Psoas muscle (tissue), 7 donors: ENCODE measurements at regions not wholly inside any gene's neighbourhood (a gene's known extent, or its start where the extent isn't known, plus 50 kb on each side); places are given as distances from the start of the nearest gene placed in this dataset.
A peak's percentile ranks its signal among the peaks of the same experiment; 100 is the strongest.

Experiments used
- ATAC-seq, 4 donors: fragments of 200-7000 bp; cut with Tn5 transposase; one replicate each; pipeline ENCODE4 v1.9.1; 2020; ENCODE audit warnings: moderate library complexity in 3 of 4, mild to moderate bottlenecking in 2 of 4
- DNase-seq, 2 donors: peaks; one replicate each; pipeline ENCODE4 v3.0.0-alpha.2; 2020
- H3K27ac ChIP-seq: fragments of 200-600 bp; one replicate; pipeline ENCODE4 v1.8.0; 2022
- H3K27me3 ChIP-seq, 3 donors: fragments of 200-600 bp in 1 of 3; one replicate each; pipeline versions ENCODE4 v1.6.1 to v1.8.0; 2013 to 2022; ENCODE audit warnings: low read length in 2 of 3, mild to moderate bottlenecking in 2 of 3, moderate library complexity in 1 of 3; ENCODE audit not compliant: insufficient read depth in 3 of 3
- H3K36me3 ChIP-seq, 2 donors: fragments of 200-600 bp in 1 of 2; one replicate each; pipeline versions ENCODE4 v1.6.1 to v1.8.0; 2013 to 2022; ENCODE audit warnings: low read depth in 1 of 2, mild to moderate bottlenecking in 1 of 2, moderate library complexity in 1 of 2; ENCODE audit not compliant: insufficient read depth in 1 of 2
- H3K4me1 ChIP-seq: fragments of 200-600 bp; one replicate; pipeline ENCODE4 v1.8.0; 2022
- H3K4me3 ChIP-seq: fragments of 200-600 bp; one replicate; pipeline ENCODE4 v1.8.0; 2022; ENCODE audit warnings: mild to moderate bottlenecking
- H3K9me3 ChIP-seq: fragments of 200-600 bp; one replicate; pipeline ENCODE4 v1.8.0; 2022
- WGBS, 3 donors: extraction: QIAGEN DNeasy Blood & Tissue Kit; methylation state at CpG; one replicate each; pipeline versions ENCODE4 v1.1.6 to v1.1.7; 2013; 5-methylcytosine and 5-hydroxymethylcytosine counted together
- intact Hi-C, 2 donors: fragments of 100-400 bp; cut with DNase I; formaldehyde crosslinking; loops; one replicate each; pipeline versions ENCODE4 v1.11.0 to v1.14.2; 2022
- TF ChIP-seq, protein P1 (sequence below): fragments of 200-600 bp; IDR thresholded peaks from one replicate; pipeline ENCODE4 v1.8.0; 2022; ENCODE audit warnings: antibody characterized with exemption
- donor health status: healthy with polysubstance abuse.
- donor health status: DM: no; HTN: no; CAD: no; lungs with moderate emphysema.
- donor health status: Bipolar disorder and iron deficiency.
- donor health status: healthy.
- donor health status: DM: yes; HTN: yes; CAD: no.
- donor health status: DM: no; HTN: no; CAD: no.
- donor health status: DM: yes; HTN: yes; CAD: no.

DNA sequence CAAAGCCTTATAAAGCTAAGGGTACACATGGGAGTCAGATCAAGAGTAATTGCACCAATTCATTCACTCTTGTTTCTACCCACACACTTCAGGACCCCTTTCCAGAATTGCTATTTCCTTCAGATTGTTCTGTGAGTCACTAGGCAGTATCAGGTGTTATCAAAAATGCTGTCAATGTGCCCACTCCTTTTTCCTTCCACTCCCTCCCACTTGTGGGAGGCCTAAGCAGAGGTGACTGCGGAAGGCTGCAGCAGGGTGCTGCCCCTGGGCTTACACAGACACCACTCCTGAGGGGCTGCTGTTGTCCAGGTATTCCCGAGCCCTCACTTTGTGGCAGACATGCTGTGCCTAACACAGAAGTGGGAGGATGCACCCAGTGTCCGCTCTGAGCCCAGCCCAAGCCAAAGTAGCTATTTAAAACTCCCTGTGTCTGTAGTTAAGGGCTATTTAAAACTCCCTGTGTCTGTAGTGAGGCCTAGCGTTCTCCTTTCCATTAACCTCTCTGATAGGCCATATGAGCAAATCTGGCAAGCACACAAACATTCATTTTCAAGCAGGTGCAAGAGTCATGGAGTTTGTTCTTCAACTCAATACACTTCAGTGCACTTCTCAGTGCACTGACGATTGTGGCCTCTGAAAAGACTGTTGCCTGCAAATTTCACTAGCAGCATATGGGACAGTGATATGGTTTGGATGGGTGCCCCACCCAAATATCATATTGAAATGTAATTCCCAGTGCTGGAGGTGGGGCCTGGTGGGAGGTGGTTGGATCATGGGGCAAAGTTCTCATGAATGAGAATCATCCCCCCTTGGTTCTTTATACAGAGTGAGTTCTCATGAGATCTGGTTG is 117.8 kb downstream of the PHLDA1 start:
- DNase-seq (no peak), ATAC-seq (peak; percentile 71 to 96 (median 82))
- Histone ChIP-seq H3K27ac (no peak overlapping the region), H3K9me3 (no peaks in the 10 kb centered on the region), H3K4me3 (no peak overlapping the region), H3K4me1 (peaks cover 20% of the 10 kb centered on the region), H3K36me3 (no peaks in the 10 kb centered on the region), H3K27me3 (no peaks in the 10 kb centered on the region)
- 43 to 48% (median 47%) methylated on average over 5 of the region's 5 CpGs for WGBS, 3 donors
- intact Hi-C loops, result no loop called here
- TF ChIP-seq, protein P1, sequence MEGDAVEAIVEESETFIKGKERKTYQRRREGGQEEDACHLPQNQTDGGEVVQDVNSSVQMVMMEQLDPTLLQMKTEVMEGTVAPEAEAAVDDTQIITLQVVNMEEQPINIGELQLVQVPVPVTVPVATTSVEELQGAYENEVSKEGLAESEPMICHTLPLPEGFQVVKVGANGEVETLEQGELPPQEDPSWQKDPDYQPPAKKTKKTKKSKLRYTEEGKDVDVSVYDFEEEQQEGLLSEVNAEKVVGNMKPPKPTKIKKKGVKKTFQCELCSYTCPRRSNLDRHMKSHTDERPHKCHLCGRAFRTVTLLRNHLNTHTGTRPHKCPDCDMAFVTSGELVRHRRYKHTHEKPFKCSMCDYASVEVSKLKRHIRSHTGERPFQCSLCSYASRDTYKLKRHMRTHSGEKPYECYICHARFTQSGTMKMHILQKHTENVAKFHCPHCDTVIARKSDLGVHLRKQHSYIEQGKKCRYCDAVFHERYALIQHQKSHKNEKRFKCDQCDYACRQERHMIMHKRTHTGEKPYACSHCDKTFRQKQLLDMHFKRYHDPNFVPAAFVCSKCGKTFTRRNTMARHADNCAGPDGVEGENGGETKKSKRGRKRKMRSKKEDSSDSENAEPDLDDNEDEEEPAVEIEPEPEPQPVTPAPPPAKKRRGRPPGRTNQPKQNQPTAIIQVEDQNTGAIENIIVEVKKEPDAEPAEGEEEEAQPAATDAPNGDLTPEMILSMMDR, result no peak

DNA sequence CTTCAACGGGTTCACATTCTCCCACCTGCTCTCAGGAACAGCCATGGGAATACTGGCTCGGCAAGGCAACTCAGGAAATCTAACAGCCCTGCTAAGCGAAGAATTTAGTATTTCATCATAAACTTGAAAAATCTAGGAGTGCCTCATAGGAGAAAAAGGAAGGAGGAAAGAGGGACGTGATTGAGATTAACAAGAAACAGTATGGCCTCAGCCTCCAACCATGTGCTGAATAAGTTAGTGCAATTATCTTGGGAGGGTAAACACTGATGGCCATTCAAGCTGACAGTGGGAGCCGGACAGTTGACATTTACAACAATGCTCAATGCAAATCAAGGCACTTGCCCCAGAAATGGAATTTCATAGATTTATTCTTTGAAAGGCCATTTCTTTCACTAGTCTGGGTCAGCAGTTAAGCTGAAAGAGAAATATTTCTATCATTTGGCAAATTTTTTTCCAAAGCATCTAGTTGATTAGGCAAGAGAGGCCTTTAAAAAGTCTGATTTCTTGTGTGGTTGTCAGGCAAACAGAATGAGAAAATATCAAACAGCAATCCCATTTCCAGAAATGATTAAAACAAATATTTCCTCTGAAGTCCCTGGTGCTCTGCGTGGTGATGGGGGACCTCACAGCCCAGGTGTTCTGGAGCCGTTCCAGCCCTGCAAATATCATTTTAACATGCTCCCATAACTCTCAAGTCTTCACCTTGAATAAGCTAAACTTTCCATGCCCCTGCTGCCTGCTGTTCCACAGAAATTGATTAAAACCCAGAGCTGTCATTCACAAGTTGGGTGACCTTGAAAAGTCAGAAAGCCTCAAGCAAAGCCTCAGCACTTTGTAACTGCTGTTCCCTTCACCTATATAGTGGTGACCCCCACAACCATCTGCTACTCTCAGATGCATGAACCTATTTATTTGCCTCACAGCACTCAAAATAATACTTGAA is 121.6 kb downstream of the PHLDA1 start:
- Histone ChIP-seq H3K4me1 (peaks cover 21% of the 10 kb centered on the region), H3K27ac (no peak overlapping the region), H3K27me3 (no peaks in the 10 kb centered on the region), H3K4me3 (no peak overlapping the region), H3K36me3 (no peaks in the 10 kb centered on the region), H3K9me3 (no peaks in the 10 kb centered on the region)
- WGBS, 3 donors, result 56 to 60% (median 59%) methylated on average over 7 of the region's 7 CpGs
- no peak for DNase-seq
- intact Hi-C loops, result no loop called here
- peak in 1 of 4 donors; percentile 19 for ATAC-seq
- TF ChIP-seq, protein P1, result no peak

DNA sequence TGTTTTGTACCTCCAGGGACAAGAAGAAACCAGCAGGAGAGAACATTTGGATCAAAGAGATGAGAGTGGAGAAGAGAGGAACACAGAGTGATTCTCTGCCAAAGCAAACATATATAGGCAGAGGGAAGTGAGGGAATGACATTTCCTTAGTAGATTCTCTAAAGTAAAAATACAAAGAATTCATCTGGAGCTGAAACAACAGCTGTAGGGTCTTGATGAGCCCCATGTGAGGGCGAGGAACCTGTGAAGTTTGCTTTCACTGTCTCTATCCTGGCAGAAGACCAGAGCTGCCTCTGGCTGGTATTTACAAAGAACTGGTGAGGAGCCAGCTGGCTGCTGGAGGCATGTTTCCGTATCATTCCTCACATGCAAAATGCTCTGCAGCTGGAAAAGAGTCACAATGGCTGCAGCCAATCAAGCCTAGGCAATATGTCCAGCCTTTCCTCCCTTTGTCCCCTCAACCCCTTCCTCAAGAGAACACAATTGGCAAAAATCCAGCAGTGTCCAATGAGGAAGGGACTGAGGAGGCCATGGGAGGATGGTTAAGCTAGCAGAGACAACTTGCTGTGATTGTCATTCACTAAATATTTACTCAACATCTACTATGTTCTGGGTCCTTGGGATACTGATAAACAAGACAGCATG is 122.5 kb downstream of the PHLDA1 start:
- no peak overlapping the region for H3K4me3 ChIP-seq
- TF ChIP-seq, protein P1, result no peak
- intact Hi-C loops, result no loop called here

DNA sequence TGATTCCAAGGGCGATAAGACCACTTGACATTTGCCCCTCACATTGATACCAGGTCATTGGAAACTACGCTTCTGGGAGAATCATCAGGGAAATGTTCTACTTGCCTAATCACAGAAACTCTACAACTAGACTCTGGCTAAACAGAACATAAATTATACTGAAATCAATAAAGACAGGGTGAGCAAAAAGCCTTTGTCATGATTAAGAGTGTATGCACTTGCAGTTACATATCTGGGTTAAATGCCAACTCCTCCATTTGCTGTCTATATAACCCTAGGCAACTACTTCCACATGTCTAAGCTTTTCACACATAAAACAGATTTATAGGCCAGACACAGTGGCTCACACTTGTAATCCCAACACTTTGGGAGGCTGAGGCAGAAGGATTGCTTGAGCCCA is 125.7 kb downstream of the PHLDA1 start:
- H3K4me1 ChIP-seq, result peaks cover 14% of the 10 kb centered on the region
- no peaks in the 10 kb centered on the region for H3K9me3 ChIP-seq
- TF ChIP-seq, protein P1, result no peak
- no peak for DNase-seq
- no peaks in the 10 kb centered on the region for H3K27me3 ChIP-seq
- intact Hi-C loops, result no loop called here
- no peak overlapping the region for H3K4me3 ChIP-seq
- no peaks in the 10 kb centered on the region for H3K36me3 ChIP-seq
- 95 to 99% (median 96%) methylated on average over 2 of the region's 2 CpGs for WGBS, 3 donors
- no peak overlapping the region for H3K27ac ChIP-seq
- no peak for ATAC-seq

More for the DNA sequence above, 122.5 kb downstream of the PHLDA1 start:
- Histone ChIP-seq H3K36me3 (no peaks in the 10 kb centered on the region), H3K27ac (no peak overlapping the region), H3K9me3 (no peaks in the 10 kb centered on the region), H3K4me1 (peaks cover 21% of the 10 kb centered on the region), H3K27me3 (no peaks in the 10 kb centered on the region)
- DNase-seq, result peak; percentile 57 to 72
- peak in 3 of 4 donors; percentile 60 to 81 (median 67) for ATAC-seq
- WGBS, 3 donors, result 6 to 11% (median 11%) methylated on average over 2 of the region's 2 CpGs
